ENCODE measurements at regions not wholly inside any gene's neighbourhood (a gene's known extent, or its start where the extent isn't known, plus 50 kb on each side); places are given as distances from the start of the nearest gene placed in this dataset.

- TF ChIP-seq GABPA (IDR thresholded peaks at IDR 0.05; ENCODE audit: low read depth) = no peak
- no peak for TF ChIP-seq CTCF (IDR thresholded peaks at IDR 0.05; ENCODE audit: insufficient read depth, low read length)
- TF ChIP-seq, protein P1, sequence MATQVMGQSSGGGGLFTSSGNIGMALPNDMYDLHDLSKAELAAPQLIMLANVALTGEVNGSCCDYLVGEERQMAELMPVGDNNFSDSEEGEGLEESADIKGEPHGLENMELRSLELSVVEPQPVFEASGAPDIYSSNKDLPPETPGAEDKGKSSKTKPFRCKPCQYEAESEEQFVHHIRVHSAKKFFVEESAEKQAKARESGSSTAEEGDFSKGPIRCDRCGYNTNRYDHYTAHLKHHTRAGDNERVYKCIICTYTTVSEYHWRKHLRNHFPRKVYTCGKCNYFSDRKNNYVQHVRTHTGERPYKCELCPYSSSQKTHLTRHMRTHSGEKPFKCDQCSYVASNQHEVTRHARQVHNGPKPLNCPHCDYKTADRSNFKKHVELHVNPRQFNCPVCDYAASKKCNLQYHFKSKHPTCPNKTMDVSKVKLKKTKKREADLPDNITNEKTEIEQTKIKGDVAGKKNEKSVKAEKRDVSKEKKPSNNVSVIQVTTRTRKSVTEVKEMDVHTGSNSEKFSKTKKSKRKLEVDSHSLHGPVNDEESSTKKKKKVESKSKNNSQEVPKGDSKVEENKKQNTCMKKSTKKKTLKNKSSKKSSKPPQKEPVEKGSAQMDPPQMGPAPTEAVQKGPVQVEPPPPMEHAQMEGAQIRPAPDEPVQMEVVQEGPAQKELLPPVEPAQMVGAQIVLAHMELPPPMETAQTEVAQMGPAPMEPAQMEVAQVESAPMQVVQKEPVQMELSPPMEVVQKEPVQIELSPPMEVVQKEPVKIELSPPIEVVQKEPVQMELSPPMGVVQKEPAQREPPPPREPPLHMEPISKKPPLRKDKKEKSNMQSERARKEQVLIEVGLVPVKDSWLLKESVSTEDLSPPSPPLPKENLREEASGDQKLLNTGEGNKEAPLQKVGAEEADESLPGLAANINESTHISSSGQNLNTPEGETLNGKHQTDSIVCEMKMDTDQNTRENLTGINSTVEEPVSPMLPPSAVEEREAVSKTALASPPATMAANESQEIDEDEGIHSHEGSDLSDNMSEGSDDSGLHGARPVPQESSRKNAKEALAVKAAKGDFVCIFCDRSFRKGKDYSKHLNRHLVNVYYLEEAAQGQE (IDR thresholded peaks at IDR 0.05; ENCODE audit: insufficient replicate concordance, low read depth) = no peak
- no peak for TF ChIP-seq POLR2AphosphoS5 (IDR thresholded peaks at IDR 0.05; ENCODE audit: low read depth)
Observed at GRCh38 chr13:57932061-57932460, 300.5 kb downstream of the PCDH17 start.

Measured in HL-60 (cell line).